MM.1S (cell line): ENCODE measurements at regions not wholly inside any gene's neighbourhood (a gene's known extent, or its start where the extent isn't known, plus 50 kb on each side); places are given as distances from the start of the nearest gene placed in this dataset.

ENCODE experiments used
- DNase-seq: peaks from one replicate; pipeline ENCODE4 v3.0.0-alpha.2; 2015
- H2AFZ ChIP-seq: fragments of 300-600 bp; sonication (generic); 2 replicates; pipeline ENCODE4 v1.6.0; 2016; ENCODE audit warnings: antibody characterized with exemption, low read length
- H3F3A ChIP-seq: fragments of 300-600 bp; sonication (generic); 2 replicates; pipeline ENCODE4 v1.6.1; 2016; ENCODE audit warnings: mild to moderate bottlenecking, antibody characterized with exemption, low read length, moderate library complexity, mixed read lengths; ENCODE audit not compliant: insufficient read depth
- H3K27ac ChIP-seq: fragments of 300-600 bp; sonication (generic); 2 replicates; pipeline ENCODE4 v1.5.1; 2016; ENCODE audit warnings: mild to moderate bottlenecking, low read length
- H3K27me3 ChIP-seq: fragments of 300-600 bp; sonication (generic); replicated peaks from 2 replicates; pipeline ENCODE4 v1.6.0; 2016; ENCODE audit warnings: low read length; ENCODE audit not compliant: insufficient read depth
- H3K36me3 ChIP-seq: fragments of 300-600 bp; sonication (generic); replicated peaks from 2 replicates; pipeline ENCODE4 v1.6.1; 2016; ENCODE audit warnings: mild to moderate bottlenecking, low read length, mixed read lengths; ENCODE audit not compliant: insufficient read depth
- H3K4me1 ChIP-seq: fragments of 300-600 bp; sonication (generic); 2 replicates; pipeline ENCODE4 v1.6.1; 2016; ENCODE audit warnings: low read length, mixed read lengths
- H3K4me2 ChIP-seq: fragments of 300-600 bp; sonication (generic); 2 replicates; pipeline ENCODE4 v1.6.0; 2016; ENCODE audit warnings: low read depth, low read length
- H3K4me3 ChIP-seq: fragments of 300-600 bp; sonication (generic); 2 replicates; pipeline ENCODE4 v1.5.1; 2016; ENCODE audit warnings: low read length, mixed read lengths
- H3K79me2 ChIP-seq: fragments of 300-600 bp; sonication (generic); 2 replicates; pipeline ENCODE4 v1.6.1; 2016; ENCODE audit warnings: mixed run types, low read length, mixed read lengths
- H3K9ac ChIP-seq: fragments of 300-600 bp; sonication (generic); 2 replicates; pipeline ENCODE4 v1.6.1; 2016; ENCODE audit warnings: low read length, mixed read lengths
- H3K9me2 ChIP-seq: fragments of 300-600 bp; sonication (generic); replicated peaks from 2 replicates; pipeline ENCODE4 v1.6.1; 2016; ENCODE audit warnings: mild to moderate bottlenecking, low read length, mixed read lengths; ENCODE audit not compliant: insufficient read depth
- H3K9me3 ChIP-seq: fragments of 300-600 bp; sonication (generic); replicated peaks from 2 replicates; pipeline ENCODE4 v1.6.1; 2016; ENCODE audit warnings: mild to moderate bottlenecking, low read length, mixed read lengths; ENCODE audit not compliant: insufficient read depth
- H4K20me1 ChIP-seq: fragments of 300-600 bp; sonication (generic); 2 replicates; pipeline ENCODE4 v1.6.1; 2016; ENCODE audit warnings: mild to moderate bottlenecking, low read length, moderate library complexity, mixed read lengths; ENCODE audit not compliant: insufficient read depth
- CTCF ChIP-seq: fragments of 300-600 bp; sonication (generic); IDR thresholded peaks from 2 replicates; pipeline ENCODE4 v1.5.1; 2016; ENCODE audit warnings: antibody characterized with exemption, low read length, mixed read lengths
- EZH2 ChIP-seq: fragments of 300-600 bp; sonication (generic); optimal IDR thresholded peaks from 2 replicates; pipeline ENCODE3; 2017; ENCODE audit warnings: low read depth, mild to moderate bottlenecking, antibody characterized with exemption, low read length, mixed read lengths
- EZH2phosphoT487 ChIP-seq: fragments of 300-600 bp; sonication (generic); IDR thresholded peaks from 2 replicates; pipeline ENCODE4 v1.6.1; 2018; ENCODE audit warnings: antibody characterized with exemption, low read length

DNA sequence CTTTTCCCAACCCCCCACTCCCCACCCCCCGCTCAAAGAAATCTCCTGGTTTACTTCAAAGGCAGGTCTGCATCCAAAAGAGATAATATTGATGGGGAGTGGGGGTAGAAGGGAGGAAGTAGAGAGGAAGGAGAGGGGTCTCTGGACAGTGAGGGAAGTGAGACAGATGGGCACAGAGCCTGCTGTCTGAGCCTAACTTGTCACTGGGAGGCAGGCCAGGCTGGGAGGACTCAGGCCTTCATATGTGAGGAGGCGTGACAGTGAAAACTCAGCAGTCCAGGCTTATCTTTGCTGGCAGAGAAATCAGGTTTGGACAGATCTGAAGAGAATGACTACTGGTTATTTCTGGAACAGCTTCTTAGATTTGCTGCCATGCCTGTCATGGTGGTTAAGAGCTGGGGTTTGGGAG lies 192.3 kb downstream of the NUAK1 start:
- no peaks in the 10 kb centered on the region for H3K36me3 ChIP-seq
- no peaks in the 10 kb centered on the region for H3K9me2 ChIP-seq
- no peak overlapping the region for H2AFZ ChIP-seq
- H3K9me3 ChIP-seq = no peaks in the 10 kb centered on the region
- DNase-seq = no peak
- H3K9ac ChIP-seq = no peak overlapping the region
- no peaks in the 10 kb centered on the region for H4K20me1 ChIP-seq
- H3K27ac ChIP-seq = no peak overlapping the region
- no peaks in the 10 kb centered on the region for H3K79me2 ChIP-seq
- H3F3A ChIP-seq = no peaks in the 10 kb centered on the region
- no peaks in the 10 kb centered on the region for H3K27me3 ChIP-seq
- no peak overlapping the region for H3K4me3 ChIP-seq
- no peaks in the 10 kb centered on the region for H3K4me1 ChIP-seq
- no peak overlapping the region for H3K4me2 ChIP-seq
- no peak for TF ChIP-seq EZH2phosphoT487
- TF ChIP-seq EZH2 = no peak
- no peak for TF ChIP-seq CTCF

GRCh38 chr12:105947906-105948305 lies 190.8 kb downstream of the NUAK1 start:
- no peak overlapping the region for H3K27ac ChIP-seq
- H3K9me3 ChIP-seq = no peaks in the 10 kb centered on the region
- no peak overlapping the region for H3K4me3 ChIP-seq
- no peaks in the 10 kb centered on the region for H3K79me2 ChIP-seq
- no peak overlapping the region for H3K4me2 ChIP-seq
- no peaks in the 10 kb centered on the region for H3K9me2 ChIP-seq
- H3K9ac ChIP-seq = no peak overlapping the region
- no peaks in the 10 kb centered on the region for H3F3A ChIP-seq
- H3K4me1 ChIP-seq = no peaks in the 10 kb centered on the region
- TF ChIP-seq CTCF (no peak), EZH2 (no peak), EZH2phosphoT487 (no peak)
- H2AFZ ChIP-seq = no peak overlapping the region
- no peaks in the 10 kb centered on the region for H3K36me3 ChIP-seq
- H4K20me1 ChIP-seq = no peaks in the 10 kb centered on the region
- H3K27me3 ChIP-seq = no peaks in the 10 kb centered on the region
- DNase-seq = no peak

DNA sequence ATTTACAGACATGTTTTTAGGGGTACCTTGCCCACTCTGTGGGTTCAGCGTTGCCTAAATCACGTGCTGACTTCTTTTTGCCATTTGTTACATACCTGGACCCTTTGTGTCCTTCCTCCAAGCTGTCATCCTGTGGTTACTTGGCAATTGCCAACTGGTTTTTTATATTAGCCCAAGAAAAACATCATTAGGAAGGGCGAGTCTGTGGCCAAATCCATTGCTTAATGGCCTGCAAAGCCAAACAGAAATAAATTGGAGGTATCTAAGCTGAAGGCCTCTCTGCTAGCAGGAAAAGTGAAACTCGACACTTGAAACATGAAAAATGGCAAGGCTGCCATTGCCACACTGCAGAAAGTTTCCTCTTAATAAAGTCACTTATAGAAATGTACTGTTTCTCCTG lies 190.4 kb downstream of the NUAK1 start:
- Histone ChIP-seq H3K9me2 (no peaks in the 10 kb centered on the region), H3K9me3 (no peaks in the 10 kb centered on the region), H3K9ac (no peak overlapping the region), H3K27ac (no peak overlapping the region), H3K36me3 (no peaks in the 10 kb centered on the region), H2AFZ (no peak overlapping the region), H3K4me2 (no peak overlapping the region), H3K4me1 (no peaks in the 10 kb centered on the region), H4K20me1 (no peaks in the 10 kb centered on the region), H3K79me2 (no peaks in the 10 kb centered on the region), H3K4me3 (no peak overlapping the region), H3F3A (no peaks in the 10 kb centered on the region), H3K27me3 (no peaks in the 10 kb centered on the region)
- no peak for TF ChIP-seq EZH2phosphoT487
- TF ChIP-seq CTCF = no peak
- TF ChIP-seq EZH2 = no peak
- no peak for DNase-seq
